ENCODE measurements at regions not wholly inside any gene's neighbourhood (a gene's known extent, or its start where the extent isn't known, plus 50 kb on each side); places are given as distances from the start of the nearest gene placed in this dataset.
"Not testable (repeated sequence)": the region's sequence is repeated elsewhere in the genome, so short reads cannot be mapped to it uniquely, and the experiment has no call there.

DNA sequence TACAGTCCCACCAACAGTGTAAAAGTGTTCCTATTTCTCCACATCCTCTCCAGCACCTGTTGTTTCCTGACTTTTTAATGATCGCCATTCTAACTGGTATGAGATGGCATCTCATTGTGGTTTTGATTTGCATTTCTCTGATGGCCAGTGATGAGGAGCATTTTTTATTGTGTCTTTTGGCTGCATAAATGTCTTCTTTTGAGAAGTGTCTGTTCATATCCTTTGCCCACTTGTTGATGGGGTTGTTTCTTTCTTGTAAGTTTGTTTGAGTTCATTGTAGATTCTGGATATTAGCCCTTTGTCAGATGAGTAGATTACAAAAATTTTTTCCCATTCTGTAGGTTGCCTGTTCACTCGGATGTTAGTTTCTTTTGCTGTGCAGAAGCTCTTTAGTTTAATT is 218.9 kb downstream of the SPANXN4 start:
- H3K4ac ChIP-seq (replicated peaks; ENCODE audit: insufficient read length, low read depth, low read length); H2BK15ac ChIP-seq (ENCODE audit: low read length); H4K8ac ChIP-seq (ENCODE audit: extremely low read depth, insufficient read depth, low read length); H2BK120ac ChIP-seq (replicated peaks; ENCODE audit: low read depth, low read length); H4K20me1 ChIP-seq (replicated peaks in 1 of 2; ENCODE audit: control insufficient read depth in 1 of 2, insufficient read depth in 2 of 2, low read length in 2 of 2); H3K23ac ChIP-seq (ENCODE audit: insufficient read length); H3K23me2 ChIP-seq (ENCODE audit: low read depth, low read length); H2AK5ac ChIP-seq (ENCODE audit: low read depth, low read length); DNase-seq (ENCODE audit: low read depth in 1 of 2, low spot score in 2 of 2); H2BK12ac ChIP-seq (ENCODE audit: low read depth, low read length); H4K91ac ChIP-seq (replicated peaks; ENCODE audit: insufficient read length, low read length); H2BK20ac ChIP-seq (ENCODE audit: low read length); H3K9me3 ChIP-seq (ENCODE audit: insufficient read depth in 2 of 2, low read depth in 1 of 2, low read length in 1 of 2); H3K27ac ChIP-seq (ENCODE audit: low read depth, low read length); H3K56ac ChIP-seq (replicated peaks; ENCODE audit: insufficient read length, low read depth, low read length); H3K4me2 ChIP-seq (ENCODE audit: insufficient read depth in 1 of 2, low read depth in 2 of 2, low read length in 2 of 2); H3K18ac ChIP-seq (ENCODE audit: extremely low read depth, low read length); H2AFZ ChIP-seq (ENCODE audit: low read length); CTCF ChIA-PET (ENCODE audit: partially characterized antibody); H3K4me1 ChIP-seq (replicated peaks in 1 of 4; ENCODE audit: control insufficient read depth in 3 of 4, insufficient read depth in 4 of 4, low read length in 3 of 4); H3K4me3 ChIP-seq (ENCODE audit: extremely low read depth in 1 of 4, insufficient read depth in 2 of 4, low read depth in 3 of 4, low read length in 4 of 4); H4K5ac ChIP-seq (ENCODE audit: insufficient read length, low read depth, low read length); H3K27me3 ChIP-seq (replicated peaks in 1 of 4; ENCODE audit: control insufficient read depth in 3 of 4, extremely low read depth in 1 of 4, insufficient read depth in 3 of 4, low read length in 3 of 4); H3K9ac ChIP-seq (replicated peaks in 1 of 4; ENCODE audit: extremely low read depth in 1 of 4, low read depth in 3 of 4, low read length in 3 of 4); H3K79me2 ChIP-seq (ENCODE audit: control insufficient read depth in 1 of 2, insufficient read depth in 2 of 2, low read length in 2 of 2); H2BK5ac ChIP-seq (ENCODE audit: low read depth, low read length); FAIRE-seq; H3K14ac ChIP-seq (ENCODE audit: insufficient read length); POLR2A ChIA-PET (ENCODE audit: partially characterized antibody); H3K79me1 ChIP-seq (ENCODE audit: low read depth, low read length); H3K36me3 ChIP-seq (ENCODE audit: control insufficient read depth in 2 of 4, insufficient read depth in 4 of 4, low read length in 3 of 4): not testable (repeated sequence)
- WGBS, 2 experiments (ENCODE audit: extremely low coverage in 1 of 2, insufficient coverage in 1 of 2, insufficient read length in 1 of 2, insufficient replicate concordance in 2 of 2, low coverage in 1 of 2, low lambda C conversion rate in 2 of 2, missing lambda C conversion rate in 1 of 2): 100% methylated on average over 2 of the region's 2 CpGs; no CpG with 5 or more reads in 1 of the 2 experiments

Measured in H1 (cell line).